H9 (cell line): ENCODE measurements at regions not wholly inside any gene's neighbourhood (a gene's known extent, or its start where the extent isn't known, plus 50 kb on each side); places are given as distances from the start of the nearest gene placed in this dataset.

ENCODE experiments used
- DNase-seq: peaks from one replicate; pipeline ENCODE4 v3.0.0-alpha.2; 2017
- H2AFZ ChIP-seq: one replicate; pipeline ENCODE4 v1.6.1; 2013; ENCODE audit warnings: mild to moderate bottlenecking, low read length, control low read depth, moderate library complexity
- H2AK5ac ChIP-seq: 2 replicates; pipeline ENCODE4 v1.6.1; 2013; ENCODE audit warnings: low read length, control low read depth, mixed read lengths; ENCODE audit not compliant: insufficient read length
- H2BK120ac ChIP-seq: one replicate; pipeline ENCODE4 v1.6.1; 2013; ENCODE audit warnings: low read depth, mild to moderate bottlenecking, low read length, control low read depth, inconsistent platforms; ENCODE audit not compliant: poor library complexity, severe bottlenecking
- H2BK12ac ChIP-seq: 2 replicates; pipeline ENCODE4 v1.6.1; 2013; ENCODE audit warnings: low read length, control low read depth, mixed read lengths, low read depth; ENCODE audit not compliant: insufficient read length
- H2BK15ac ChIP-seq: 2 replicates; pipeline ENCODE4 v1.6.1; 2013; ENCODE audit warnings: low read depth, low read length, control low read depth
- H2BK20ac ChIP-seq: one replicate; pipeline ENCODE4 v1.6.1; 2013; ENCODE audit warnings: low read depth, mild to moderate bottlenecking, low read length, control low read depth, inconsistent platforms; ENCODE audit not compliant: poor library complexity, severe bottlenecking
- H2BK5ac ChIP-seq: 2 replicates; pipeline ENCODE4 v1.6.1; 2013; ENCODE audit warnings: low read length, control low read depth, mixed read lengths; ENCODE audit not compliant: insufficient read length
- H3K14ac ChIP-seq: 2 replicates; pipeline ENCODE4 v1.6.1; 2013; ENCODE audit warnings: low read length, control low read depth; ENCODE audit not compliant: insufficient read depth
- H3K18ac ChIP-seq: 2 replicates; pipeline ENCODE4 v1.6.1; 2013; ENCODE audit warnings: low read depth, mild to moderate bottlenecking, mixed read lengths, low read length, control low read depth; ENCODE audit not compliant: insufficient read length
- H3K23ac ChIP-seq: 2 replicates; pipeline ENCODE4 v1.6.1; 2013; ENCODE audit warnings: low read length, control low read depth, mixed read lengths, low read depth; ENCODE audit not compliant: insufficient read length
- H3K23me2 ChIP-seq: 2 replicates; pipeline ENCODE4 v1.6.1; 2013; ENCODE audit warnings: low read depth, mild to moderate bottlenecking, mixed read lengths, low read length, control low read depth; ENCODE audit not compliant: insufficient read length, poor library complexity, severe bottlenecking
- H3K27ac ChIP-seq: 2 replicates; pipeline ENCODE4 v1.5.1; 2013; ENCODE audit warnings: low read length, control low read depth, mixed read lengths, low read depth; ENCODE audit not compliant: insufficient read length
- H3K27me3 ChIP-seq: 2 replicates; pipeline ENCODE4 v1.6.1; 2013; ENCODE audit warnings: low read length, control low read depth, inconsistent platforms; ENCODE audit not compliant: insufficient read depth
- H3K4ac ChIP-seq: 2 replicates; pipeline ENCODE4 v1.6.1; 2013; ENCODE audit warnings: low read depth, mild to moderate bottlenecking, control low read depth, inconsistent platforms, low read length, moderate library complexity
- H3K4me1 ChIP-seq: 2 replicates; pipeline ENCODE4 v1.6.1; 2013; ENCODE audit warnings: low read length, control low read depth, inconsistent platforms; ENCODE audit not compliant: insufficient read depth
- H3K4me2 ChIP-seq: 2 replicates; pipeline ENCODE4 v1.6.1; 2013; ENCODE audit warnings: low read length, control low read depth, mixed read lengths; ENCODE audit not compliant: insufficient read length, insufficient read depth
- H3K56ac ChIP-seq: 2 replicates; pipeline ENCODE4 v1.6.1; 2013; ENCODE audit warnings: low read depth, mild to moderate bottlenecking, mixed read lengths, low read length, control low read depth; ENCODE audit not compliant: insufficient read length
- H3K79me1 ChIP-seq: 2 replicates; pipeline ENCODE4 v1.6.1; 2013; ENCODE audit warnings: low read depth, mild to moderate bottlenecking, moderate library complexity, low read length, control low read depth, inconsistent platforms; ENCODE audit not compliant: insufficient read depth, poor library complexity, severe bottlenecking
- H3K79me2 ChIP-seq: 2 replicates; pipeline ENCODE4 v1.6.1; 2013; ENCODE audit warnings: low read length, control low read depth, inconsistent platforms; ENCODE audit not compliant: insufficient read depth
- H3K9ac ChIP-seq: 2 replicates; pipeline ENCODE4 v1.6.1; 2013; ENCODE audit warnings: low read length, control low read depth, mixed read lengths; ENCODE audit not compliant: insufficient read length; ENCODE audit errors: extremely low read depth
- H3K9me3 ChIP-seq: one replicate; pipeline ENCODE4 v1.6.1; 2013; ENCODE audit warnings: low read depth, low read length, inconsistent platforms; ENCODE audit not compliant: control insufficient read depth
- H3T11ph ChIP-seq: one replicate; pipeline ENCODE4 v1.6.1; 2013; ENCODE audit warnings: mild to moderate bottlenecking, low read length, control low read depth, inconsistent platforms
- H4K20me1 ChIP-seq: one replicate; pipeline ENCODE4 v1.6.1; 2013; ENCODE audit not compliant: control insufficient read depth, insufficient read length, insufficient read depth
- H4K5ac ChIP-seq: 2 replicates; pipeline ENCODE4 v1.6.1; 2013; ENCODE audit warnings: low read depth, mild to moderate bottlenecking, mixed read lengths, low read length, control low read depth; ENCODE audit not compliant: insufficient read length
- H4K8ac ChIP-seq: replicated peaks from 2 replicates; pipeline ENCODE4 v1.6.1; 2013; ENCODE audit warnings: low read length, control low read depth, mixed read lengths, low read depth; ENCODE audit not compliant: insufficient read length
- H4K91ac ChIP-seq: 2 replicates; pipeline ENCODE4 v1.6.1; 2013; ENCODE audit warnings: low read depth, mild to moderate bottlenecking, moderate library complexity, mixed read lengths, low read length, control low read depth; ENCODE audit not compliant: insufficient read length
- H3K27ac Mint-ChIP-seq, 3 experiments: 2 replicates in 2 of 3; 3 replicates in 1 of 3; pipeline ENCODE4 v1.8.0; 2020 to 2021; ENCODE audit warnings: mixed read lengths in 3 of 3, mild to moderate bottlenecking in 1 of 3, moderate library complexity in 1 of 3
- H3K27me3 Mint-ChIP-seq: 2 replicates; pipeline ENCODE4 v1.8.0; 2021; ENCODE audit warnings: low read depth, mild to moderate bottlenecking, moderate library complexity, mixed read lengths
- H3K36me3 Mint-ChIP-seq, 3 experiments: 2 replicates in 2 of 3; 3 replicates in 1 of 3; pipeline ENCODE4 v1.8.0; 2020 to 2021; ENCODE audit warnings: low read depth in 3 of 3, mixed read lengths in 3 of 3; ENCODE audit not compliant: insufficient read depth in 1 of 3
- H3K4me1 Mint-ChIP-seq, 2 experiments: 2 replicates each; pipeline ENCODE4 v1.8.0; 2020; ENCODE audit warnings: mixed read lengths in 2 of 2
- H3K4me3 Mint-ChIP-seq, 2 experiments: 2 replicates in 1 of 2; 3 replicates in 1 of 2; pipeline ENCODE4 v1.8.0; 2020 to 2021; ENCODE audit warnings: mild to moderate bottlenecking in 2 of 2, mixed read lengths in 2 of 2, moderate library complexity in 1 of 2
- H3K9me3 Mint-ChIP-seq, 2 experiments: 2 replicates in 1 of 2; 3 replicates in 1 of 2; pipeline ENCODE4 v1.8.0; 2020; ENCODE audit warnings: mild to moderate bottlenecking in 2 of 2, mixed read lengths in 2 of 2, moderate library complexity in 1 of 2
- CTCF ChIP-seq: fragments of 200-600 bp; sonication (generic); conservative IDR thresholded peaks from 3 replicates; pipeline ENCODE4 v1.8.0; 2021; ENCODE audit warnings: antibody characterized with exemption, mild to moderate bottlenecking
- WGBS: extraction: QIAGEN DNeasy Blood & Tissue Kit; methylation state at CpG from one replicate; pipeline ENCODE4 v1.1.7; 2013; ENCODE audit warnings: missing lambda C conversion rate, low lambda C conversion rate, mixed read lengths; ENCODE audit not compliant: insufficient read length; ENCODE audit errors: extremely low coverage; 5-methylcytosine and 5-hydroxymethylcytosine counted together

- H3K9me3 Mint-ChIP-seq = no peaks in the 10 kb centered on the region
- Histone ChIP-seq H4K91ac (no peak overlapping the region), H2BK20ac (no peak overlapping the region), H3K4ac (no peak overlapping the region), H3K23ac (no peak overlapping the region), H3K9ac (no peak overlapping the region), H2BK12ac (no peak overlapping the region), H3K27me3 (no peaks in the 10 kb centered on the region), H4K20me1 (no peaks in the 10 kb centered on the region), H2AFZ (no peak overlapping the region), H3K18ac (no peak overlapping the region), H4K8ac (no peak overlapping the region), H2BK5ac (no peak overlapping the region), H3K23me2 (no peaks in the 10 kb centered on the region), H3K79me2 (no peaks in the 10 kb centered on the region), H4K5ac (no peak overlapping the region), H2BK15ac (no peak overlapping the region), H3K79me1 (no peaks in the 10 kb centered on the region), H3K56ac (no peak overlapping the region), H3K4me2 (no peak overlapping the region), H3K14ac (no peak overlapping the region), H3T11ph (no peak overlapping the region), H2AK5ac (no peak overlapping the region), H3K9me3 (no peaks in the 10 kb centered on the region), H2BK120ac (no peak overlapping the region), H3K27ac (no peak overlapping the region), H3K4me1 (no peaks in the 10 kb centered on the region)
- H3K27ac Mint-ChIP-seq = no peak overlapping the region
- no peaks in the 10 kb centered on the region for H3K36me3 Mint-ChIP-seq
- TF ChIP-seq CTCF = no peak
- peaks cover 2% of the 10 kb centered on the region for H3K27me3 Mint-ChIP-seq
- H3K4me1 Mint-ChIP-seq = no peaks in the 10 kb centered on the region
- no peak for DNase-seq
- no CpG with 5 or more reads among the region's 1 CpG for WGBS
- no peak overlapping the region for H3K4me3 Mint-ChIP-seq
These were observed 153.1 kb upstream of the DCN start for GRCh38 chr12:91335699-91336098.
